ENCODE measurements at regions not wholly inside any gene's neighbourhood (a gene's known extent, or its start where the extent isn't known, plus 50 kb on each side); places are given as distances from the start of the nearest gene placed in this dataset.
"Not testable (repeated sequence)": the region's sequence is repeated elsewhere in the genome, so short reads cannot be mapped to it uniquely, and the experiment has no call there.

GRCh38 chr21:28704746-28705145 lies 287.9 kb downstream of the LTN1 start:
- DNase-seq (ENCODE audit: low spot score) = peak; percentile 57

- no peak for DNase-seq (ENCODE audit: low spot score)
These were observed 288.8 kb downstream of the LTN1 start for GRCh38 chr21:28703861-28704260.

GRCh38 chr21:28699596-28700259 lies 292.9 kb downstream of the LTN1 start:
- DNase-seq (ENCODE audit: low spot score) = no peak

GRCh38 chr21:28699186-28699585 lies 293.5 kb downstream of the LTN1 start:
- DNase-seq (ENCODE audit: low spot score) = no peak

GRCh38 chr21:28696844-28697410 lies 295.8 kb downstream of the LTN1 start:
- no peak for DNase-seq (ENCODE audit: low spot score)

GRCh38 chr21:28693476-28693875 lies 299.2 kb downstream of the LTN1 start:
- DNase-seq (ENCODE audit: low spot score) = no peak

GRCh38 chr21:28690196-28690595 lies 302.5 kb downstream of the LTN1 start:
- no peak for DNase-seq (ENCODE audit: low spot score)

- DNase-seq (ENCODE audit: low spot score) = no peak
These were observed 304.3 kb downstream of the LTN1 start for GRCh38 chr21:28688381-28688780.

- DNase-seq (ENCODE audit: low spot score) = no peak
These were observed 305.1 kb downstream of the LTN1 start for GRCh38 chr21:28687586-28687985.

- DNase-seq (ENCODE audit: low spot score) = no peak
These were observed 308.5 kb downstream of the LTN1 start for GRCh38 chr21:28683982-28684752.

- not testable (repeated sequence) for DNase-seq (ENCODE audit: low spot score)
These were observed 309.8 kb downstream of the LTN1 start for GRCh38 chr21:28682884-28683283.

GRCh38 chr21:28677096-28677495 lies 315.6 kb downstream of the LTN1 start:
- not testable (repeated sequence) for DNase-seq (ENCODE audit: low spot score)

GRCh38 chr21:28675331-28676041 lies 317.2 kb downstream of the LTN1 start:
- DNase-seq (ENCODE audit: low spot score) = no peak

GRCh38 chr21:28674763-28675162 lies 317.9 kb downstream of the LTN1 start:
- no peak for DNase-seq (ENCODE audit: low spot score)

GRCh38 chr21:28671549-28672195 lies 321.0 kb downstream of the LTN1 start:
- no peak for DNase-seq (ENCODE audit: low spot score)

GRCh38 chr21:28669971-28670653 lies 322.6 kb downstream of the LTN1 start:
- peak; percentile 21 for DNase-seq (ENCODE audit: low spot score)

GRCh38 chr21:28669321-28669720 lies 323.4 kb downstream of the LTN1 start:
- no peak for DNase-seq (ENCODE audit: low spot score)

GRCh38 chr21:28663754-28664153 lies 328.9 kb downstream of the LTN1 start:
- DNase-seq (ENCODE audit: low spot score) = no peak

- no peak for DNase-seq (ENCODE audit: low spot score)
These were observed 329.5 kb downstream of the LTN1 start for GRCh38 chr21:28663111-28663693.

GRCh38 chr21:28657566-28657965 lies 335.1 kb downstream of the LTN1 start:
- DNase-seq (ENCODE audit: low spot score) = no peak

GRCh38 chr21:28655471-28655870 lies 337.2 kb downstream of the LTN1 start:
- no peak for DNase-seq (ENCODE audit: low spot score)

All from cerebellar cortex (tissue), 1 donor.